NOMO-1 (cell line): ENCODE measurements at regions not wholly inside any gene's neighbourhood (a gene's known extent, or its start where the extent isn't known, plus 50 kb on each side); places are given as distances from the start of the nearest gene placed in this dataset.

Experiments
- DNase-seq, 2 experiments: peaks; one replicate each; lab custom pipeline; 2025; ENCODE audit not compliant: unreplicated experiment in 2 of 2; lab: John Stamatoyannopoulos, UW

- DNase-seq = no peak
Observed at GRCh38 chr4:144300616-144301015, 160.1 kb upstream of the GYPA start.

DNA sequence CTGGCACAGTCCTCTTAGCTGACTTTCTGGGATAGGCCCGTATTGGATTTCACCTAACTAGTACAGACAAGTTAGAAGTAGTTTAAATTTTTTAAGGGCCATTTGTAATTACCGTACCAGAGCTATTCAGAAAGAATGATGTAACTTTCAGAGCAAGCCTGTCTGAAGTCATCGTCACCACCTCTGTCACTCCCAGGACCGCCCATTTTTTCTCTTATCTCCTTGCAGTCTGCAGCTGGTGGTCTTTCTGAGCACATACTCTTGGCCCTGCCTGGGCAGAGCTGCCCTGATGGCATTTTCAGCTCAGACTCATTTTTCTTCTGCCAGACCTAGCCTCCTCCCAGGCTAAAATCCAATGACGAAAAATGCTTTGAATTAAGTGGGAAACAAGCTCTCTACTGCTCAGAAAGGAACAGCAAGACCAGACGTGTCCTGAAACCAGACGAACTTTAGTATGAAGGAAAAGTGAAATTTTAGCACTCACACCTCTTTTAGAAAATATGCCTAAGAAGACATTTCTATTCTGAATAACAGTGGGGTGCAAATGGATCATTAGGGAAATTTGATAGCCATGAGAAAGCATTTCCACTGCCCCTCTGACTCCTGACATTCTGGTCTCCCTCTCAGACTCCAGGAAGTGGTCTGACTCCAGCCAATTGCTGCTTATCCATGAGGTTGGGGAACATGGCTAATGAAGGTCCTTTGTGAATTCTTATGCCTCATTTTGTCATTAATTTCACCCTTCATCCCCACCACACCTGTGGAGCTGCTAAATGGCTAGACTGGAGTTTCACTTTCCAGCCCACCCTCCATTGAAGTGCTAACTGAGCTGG, 162.4 kb upstream of the GYPA start:
- DNase-seq = no peak

DNA sequence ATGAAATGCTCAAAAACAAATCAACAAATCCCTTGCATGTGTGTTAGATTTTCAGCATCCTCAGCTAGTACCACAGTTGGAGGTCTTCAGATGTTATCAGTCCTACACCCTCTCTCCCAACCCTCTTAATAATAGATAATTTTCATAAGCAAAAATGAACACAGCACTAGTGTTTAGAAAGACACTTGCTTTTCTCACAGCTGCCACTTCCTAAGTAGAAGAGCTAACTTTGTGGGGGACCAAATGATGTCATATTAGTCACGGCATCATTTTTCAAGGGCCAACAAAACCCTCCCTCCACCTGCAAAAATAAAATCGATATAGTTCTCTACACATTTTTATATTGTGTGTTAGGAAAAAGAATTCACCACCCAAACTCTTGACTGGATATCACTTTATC, 163.5 kb upstream of the GYPA start:
- no peak for DNase-seq

DNA sequence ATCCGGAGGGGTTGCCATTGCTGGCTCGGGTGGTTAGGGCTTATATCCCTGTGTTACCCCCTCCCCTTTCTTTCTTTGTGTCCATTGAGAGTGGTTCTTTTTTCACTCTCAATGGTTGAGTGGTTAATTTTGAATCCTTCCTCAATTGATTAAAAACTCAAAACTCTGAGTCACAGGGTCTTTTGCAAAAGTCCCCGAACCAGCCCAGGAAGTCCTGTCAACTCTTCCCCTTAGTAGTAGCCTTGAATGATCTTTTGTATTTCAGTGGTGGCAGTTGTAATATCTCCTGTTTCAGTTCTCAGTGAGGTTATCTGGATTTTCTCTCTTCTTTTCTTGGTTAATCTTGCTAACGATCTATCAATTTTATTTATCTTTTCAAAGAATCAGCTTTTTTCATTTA, 170.0 kb upstream of the GYPA start:
- no peak for DNase-seq

GRCh38 chr4:144313370-144313769, 172.9 kb upstream of the GYPA start:
- no peak for DNase-seq

- DNase-seq = peak in 1 of 2 experiments; percentile 38
Observed at GRCh38 chr4:144316869-144317268, 176.4 kb upstream of the GYPA start.

GRCh38 chr4:144318797-144319196, 178.3 kb upstream of the GYPA start:
- DNase-seq = no peak

GRCh38 chr4:144336633-144337032, 196.1 kb upstream of the GYPA start:
- no peak for DNase-seq

DNA sequence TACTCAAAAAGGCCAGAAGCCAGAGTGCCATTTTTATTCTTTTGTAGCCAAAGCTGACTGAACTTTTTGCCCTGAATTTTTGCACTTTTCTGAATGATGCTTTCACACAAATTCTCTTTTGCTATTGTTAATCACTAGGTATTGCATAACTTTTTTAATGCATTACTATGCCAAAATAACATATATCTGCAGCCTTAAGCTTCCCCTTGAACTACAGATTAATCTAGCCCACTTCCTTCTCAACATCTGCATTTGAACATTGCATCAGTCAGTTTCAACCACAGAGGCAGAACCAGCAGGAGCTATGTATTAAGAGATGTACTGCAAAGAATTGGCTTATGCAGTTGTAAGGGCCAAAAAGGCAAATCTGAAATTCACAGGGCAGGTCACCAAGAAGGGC, 197.6 kb upstream of the GYPA start:
- DNase-seq = peak; percentile 90 to 96

- no peak for DNase-seq
Observed at GRCh38 chr4:144338834-144339233, 198.3 kb upstream of the GYPA start.

DNA sequence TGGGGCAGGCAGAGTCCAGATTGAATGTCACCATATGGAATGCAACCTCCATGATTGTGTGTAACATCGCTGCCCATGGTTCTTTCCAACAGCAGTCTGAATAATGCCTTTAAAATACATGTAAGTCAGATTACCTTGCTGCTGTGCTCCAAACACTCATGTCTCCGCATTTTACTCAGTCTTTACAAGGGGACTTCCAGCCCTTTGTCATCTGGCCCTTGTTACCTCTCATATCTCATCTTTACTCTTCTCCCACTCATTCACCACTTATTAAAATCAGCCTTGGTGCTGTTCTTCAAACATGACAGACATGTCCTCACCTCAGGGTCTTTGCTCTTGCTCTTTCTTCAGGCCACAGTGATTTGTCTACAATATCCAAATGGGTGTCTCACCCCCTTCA, 200.4 kb upstream of the GYPA start:
- no peak for DNase-seq

- DNase-seq = peak in 1 of 2 experiments; percentile 62
Observed at GRCh38 chr4:144342949-144343760, 202.6 kb upstream of the GYPA start.

- no peak for DNase-seq
Observed at GRCh38 chr4:144347121-144347520, 206.6 kb upstream of the GYPA start.

GRCh38 chr4:144350706-144351105, 210.2 kb upstream of the GYPA start:
- DNase-seq = no peak

DNA sequence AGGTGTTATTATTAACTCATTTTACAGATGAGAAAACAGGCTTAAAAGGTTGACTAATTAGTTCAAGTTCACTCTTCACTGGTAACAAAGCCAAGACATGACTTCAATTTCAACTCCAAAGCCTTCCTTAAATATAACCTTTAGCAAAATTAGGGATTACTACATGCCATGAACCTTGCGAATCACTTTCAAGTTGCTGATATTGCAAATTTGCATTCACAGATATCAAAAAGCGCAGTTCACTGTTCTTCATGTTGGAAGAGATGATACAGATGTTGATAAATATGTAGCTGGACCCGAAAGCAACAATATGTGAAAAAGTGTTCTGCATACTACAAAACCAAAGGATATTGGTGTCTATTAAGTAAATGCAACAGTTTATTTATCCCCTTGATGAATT, 210.8 kb upstream of the GYPA start:
- DNase-seq = no peak

DNA sequence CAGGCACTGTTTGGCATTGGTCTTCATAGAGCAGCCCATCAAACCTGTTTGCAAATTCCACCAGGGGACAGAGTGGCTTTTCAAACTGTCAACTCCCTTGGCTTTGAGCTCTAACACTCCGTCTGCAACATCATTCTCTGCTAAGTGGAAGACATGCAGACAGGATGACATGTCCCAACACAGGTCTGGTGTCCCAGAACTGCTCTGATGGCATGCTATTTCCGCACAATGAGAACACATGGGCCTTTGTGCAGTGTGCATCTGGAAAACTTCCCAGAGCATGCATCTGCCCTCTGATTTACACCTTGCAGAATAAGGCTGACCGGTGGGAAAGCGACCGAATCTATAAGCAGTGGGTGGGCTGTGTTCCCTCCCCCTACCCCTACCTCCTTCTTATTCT, 212.8 kb upstream of the GYPA start:
- DNase-seq = no peak

DNA sequence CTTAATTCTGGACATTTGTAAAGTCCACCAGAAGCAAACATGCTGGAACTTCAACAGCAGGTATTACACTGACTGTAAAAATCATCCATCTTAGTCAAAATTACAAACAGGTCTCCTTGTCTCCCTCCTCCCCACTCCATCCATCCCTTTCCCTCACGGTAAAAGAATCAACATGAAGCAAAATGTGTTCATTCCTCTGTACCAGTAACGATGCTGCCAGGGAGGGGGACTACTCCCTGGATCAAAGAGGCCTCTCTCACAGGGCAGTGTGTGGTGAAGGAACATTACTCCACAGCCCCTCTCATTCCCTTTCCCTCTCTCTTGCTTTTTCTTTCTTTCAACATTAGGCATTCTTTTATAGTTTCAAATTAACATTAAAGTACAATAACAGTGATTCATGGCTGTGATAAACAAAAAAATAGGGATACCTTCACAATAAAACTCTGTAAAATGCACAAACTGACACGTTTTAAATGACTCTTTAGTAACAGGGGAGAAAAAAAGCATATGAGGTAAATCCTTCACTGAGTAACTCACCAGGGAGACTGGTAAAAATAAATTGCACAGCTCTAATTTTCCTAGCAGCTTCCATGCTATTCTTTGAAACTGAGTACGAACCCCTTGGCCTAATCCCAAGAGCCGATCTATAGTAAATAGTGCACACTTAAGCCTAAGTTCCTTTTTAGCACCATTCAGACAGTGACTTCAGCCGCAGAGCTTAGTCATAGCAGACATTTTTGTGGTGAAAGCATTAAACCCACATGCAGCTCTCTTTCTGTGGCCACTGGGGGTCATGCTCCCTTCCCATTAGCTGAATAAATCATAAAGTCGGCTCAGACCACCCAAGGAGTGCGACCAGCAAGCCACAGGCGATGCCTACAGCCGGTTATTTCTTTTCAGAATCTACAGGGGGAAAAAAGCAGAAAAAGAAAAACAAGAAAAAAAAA, 215.6 kb upstream of the GYPA start:
- DNase-seq = peak; percentile 88 to 89

DNA sequence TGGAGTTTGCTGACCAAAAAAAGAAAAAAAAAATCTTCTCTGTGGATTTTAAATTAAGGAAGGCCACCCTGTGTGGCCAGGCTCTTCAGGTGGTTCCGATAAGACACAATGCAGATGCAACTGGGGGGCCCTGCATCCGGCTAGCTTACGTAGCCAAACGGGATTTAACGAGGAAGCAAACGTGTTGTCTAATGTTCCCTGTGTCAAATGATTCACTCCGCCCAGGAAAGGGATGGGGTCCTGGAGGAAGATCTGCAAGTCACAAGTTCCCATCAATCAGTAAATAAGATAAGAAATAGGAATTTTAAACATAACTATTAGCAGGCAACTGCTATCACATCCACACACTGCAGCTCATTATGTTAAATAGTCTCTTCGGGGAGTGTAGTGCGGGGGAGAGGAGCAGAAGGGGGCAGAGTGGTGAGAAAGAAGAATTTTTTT, 216.4 kb upstream of the GYPA start:
- DNase-seq = no peak

GRCh38 chr4:144357975-144358374, 217.5 kb upstream of the GYPA start:
- DNase-seq = no peak

GRCh38 chr4:144360146-144360793, 219.8 kb upstream of the GYPA start:
- DNase-seq = no peak
